ENCODE measurements at regions not wholly inside any gene's neighbourhood (a gene's known extent, or its start where the extent isn't known, plus 50 kb on each side); places are given as distances from the start of the nearest gene placed in this dataset.
"Not testable (repeated sequence)": the region's sequence is repeated elsewhere in the genome, so short reads cannot be mapped to it uniquely, and the experiment has no call there.

DNA sequence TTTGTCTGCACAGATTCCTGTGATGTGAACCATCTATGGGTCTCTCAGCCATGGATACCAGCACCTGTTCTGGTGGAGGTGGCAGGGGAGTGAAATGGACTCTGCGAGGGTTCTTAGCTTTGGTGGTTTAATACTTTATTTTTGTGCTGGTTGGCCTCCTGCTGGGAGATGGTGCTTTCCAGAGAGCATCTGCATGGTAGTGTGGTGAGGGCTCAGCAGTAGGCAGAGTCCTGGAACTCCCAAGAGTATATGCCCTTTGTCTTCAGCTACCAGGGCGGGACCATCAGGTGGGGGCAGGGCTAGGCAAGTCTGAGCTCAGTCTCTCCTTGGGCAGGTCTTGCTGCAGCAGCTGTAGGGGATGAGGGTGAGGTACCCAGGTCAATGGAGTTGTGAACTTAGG, 97.5 kb upstream of the TRIM2 start:
- DNase-seq (ENCODE audit: low spot score): not testable (repeated sequence)

DNA sequence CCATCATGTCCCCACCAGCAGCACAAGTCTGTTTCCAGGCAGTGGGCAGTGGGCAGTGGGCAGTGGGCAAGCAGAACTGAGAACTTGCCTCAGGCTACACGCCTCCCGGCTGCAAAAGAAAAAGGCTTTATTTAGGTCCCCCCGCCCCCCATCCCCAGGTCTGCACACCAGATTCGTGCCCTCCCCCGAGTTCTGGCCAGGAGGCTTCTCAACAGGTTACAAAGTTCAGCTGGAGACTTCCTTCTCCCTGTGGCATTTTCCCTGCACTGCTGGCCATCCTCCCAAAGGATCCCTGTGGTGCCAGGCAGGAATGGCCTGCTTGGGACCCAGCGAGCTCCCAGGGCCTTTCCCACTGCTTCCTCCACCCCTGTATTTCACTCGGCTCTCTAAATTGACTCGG, 97.0 kb upstream of the TRIM2 start:
- no peak for DNase-seq (ENCODE audit: low spot score)

- no peak for DNase-seq (ENCODE audit: low spot score)
Observed at GRCh38 chr4:153109296-153109849, 94.9 kb upstream of the TRIM2 start.

GRCh38 chr4:153110739-153111138, 93.5 kb upstream of the TRIM2 start:
- no peak for DNase-seq (ENCODE audit: low spot score)

DNA sequence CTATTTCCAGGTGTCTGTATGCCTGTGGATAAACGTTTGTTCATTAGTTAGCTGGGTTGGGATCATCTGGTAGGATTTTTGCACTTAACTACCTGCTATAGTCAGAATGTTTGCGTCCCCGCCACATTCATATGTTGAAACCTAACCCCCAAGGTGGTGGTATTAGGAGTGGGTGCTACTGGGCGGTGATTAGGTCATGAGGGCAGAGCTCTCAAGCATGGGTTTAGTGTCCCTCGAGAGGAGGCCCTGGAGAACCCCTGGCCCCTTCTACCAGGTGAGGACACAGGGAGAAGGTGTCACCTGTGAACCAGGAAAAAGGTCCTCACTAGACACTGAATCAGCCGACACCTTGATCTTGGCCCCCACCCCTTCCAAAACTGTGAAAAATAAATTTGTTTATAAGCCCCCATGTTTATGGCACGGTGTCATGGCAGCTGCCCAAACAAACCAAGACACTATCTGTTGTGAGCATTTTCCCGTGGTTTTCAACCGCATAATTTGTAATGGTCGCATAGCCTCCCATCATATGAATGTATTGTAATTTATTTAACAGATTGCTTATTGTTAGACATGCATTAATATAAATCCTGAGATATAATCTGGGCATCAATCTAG, 92.7 kb upstream of the TRIM2 start:
- DNase-seq (ENCODE audit: low spot score): no peak

DNA sequence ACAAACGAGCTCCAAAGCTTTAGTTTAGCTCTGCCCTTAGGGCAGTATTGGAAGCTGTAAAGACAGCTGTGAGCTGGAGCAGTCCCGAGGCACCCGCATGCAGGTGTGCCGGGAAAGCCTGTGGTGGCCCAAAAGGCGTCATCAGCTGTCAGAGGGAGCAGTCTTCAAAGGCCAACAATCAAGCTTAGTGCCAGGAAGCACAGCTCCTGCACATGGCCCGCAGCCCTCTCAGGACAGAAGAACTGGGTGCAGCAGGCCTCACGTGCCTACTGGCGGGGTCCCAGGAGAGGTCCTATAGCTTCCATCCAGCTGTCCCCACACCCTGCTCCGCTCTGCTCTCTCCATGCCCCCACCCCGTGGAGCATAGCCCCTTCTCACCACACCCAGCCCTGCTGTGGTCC, 92.2 kb upstream of the TRIM2 start:
- no peak for DNase-seq (ENCODE audit: low spot score)

DNA sequence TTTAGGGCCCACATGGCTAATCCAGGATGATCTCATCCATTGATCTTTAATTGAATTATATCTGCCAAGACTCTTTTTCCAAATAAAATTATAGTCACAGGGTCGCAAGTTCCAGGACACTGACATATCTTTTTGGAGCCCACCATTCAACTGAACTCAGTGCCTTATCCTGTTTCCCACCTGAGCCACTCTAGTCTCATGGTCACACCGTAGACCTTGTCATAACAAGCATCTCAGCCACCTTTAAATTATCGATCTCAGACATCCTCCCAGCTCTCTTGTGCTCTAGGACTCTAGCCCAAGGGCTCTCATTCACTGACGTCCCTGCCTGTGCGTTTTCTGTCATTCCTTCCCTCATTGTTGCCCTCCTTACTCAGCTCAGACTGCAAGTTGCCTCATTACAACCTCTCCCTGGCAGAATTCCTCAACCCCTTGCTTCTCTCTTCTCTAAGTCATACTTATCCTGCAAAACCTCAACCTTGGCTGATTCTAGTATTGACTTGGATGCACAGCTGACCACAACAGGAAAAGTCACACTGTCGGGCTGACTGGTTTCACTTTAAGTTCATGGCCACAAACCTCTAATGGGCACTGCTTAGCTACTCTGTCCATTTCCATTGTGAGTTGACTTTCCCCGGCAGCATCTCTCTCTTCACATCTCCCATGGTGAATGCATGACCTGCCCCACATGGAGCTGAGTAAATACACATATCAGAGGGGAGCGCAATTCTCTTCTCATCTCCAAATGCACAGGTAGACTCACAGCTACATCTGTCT, 91.0 kb upstream of the TRIM2 start:
- no peak for DNase-seq (ENCODE audit: low spot score)

- DNase-seq (ENCODE audit: low spot score): no peak
Observed at GRCh38 chr4:153113838-153114105, 90.5 kb upstream of the TRIM2 start.

DNA sequence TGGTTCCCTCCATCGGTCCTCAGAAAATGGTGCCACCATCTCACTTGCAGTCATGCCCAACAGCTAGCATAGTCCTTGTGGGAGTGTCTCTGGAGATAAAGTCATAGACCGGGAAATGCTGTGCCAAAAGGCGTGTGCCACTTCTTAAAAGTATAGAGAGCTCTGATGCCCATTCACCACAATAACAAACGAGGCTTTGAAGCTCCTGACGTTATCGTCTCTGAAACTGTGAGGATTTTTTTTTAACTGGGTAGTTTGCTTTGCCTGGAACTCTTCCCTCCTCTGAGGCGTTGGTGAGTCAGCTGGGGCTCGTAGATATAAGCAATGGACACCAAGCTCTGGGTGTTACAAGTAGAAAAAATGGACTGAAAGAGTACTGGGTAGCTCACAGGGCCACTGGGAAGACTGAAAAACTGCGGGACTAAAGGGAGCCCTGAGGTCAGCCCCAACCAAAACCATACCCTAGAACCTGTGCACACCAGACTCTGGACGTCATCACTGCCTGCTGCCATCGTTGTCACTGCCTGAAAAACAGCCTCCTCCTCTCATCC, 89.4 kb upstream of the TRIM2 start:
- no peak for DNase-seq (ENCODE audit: low spot score)

DNA sequence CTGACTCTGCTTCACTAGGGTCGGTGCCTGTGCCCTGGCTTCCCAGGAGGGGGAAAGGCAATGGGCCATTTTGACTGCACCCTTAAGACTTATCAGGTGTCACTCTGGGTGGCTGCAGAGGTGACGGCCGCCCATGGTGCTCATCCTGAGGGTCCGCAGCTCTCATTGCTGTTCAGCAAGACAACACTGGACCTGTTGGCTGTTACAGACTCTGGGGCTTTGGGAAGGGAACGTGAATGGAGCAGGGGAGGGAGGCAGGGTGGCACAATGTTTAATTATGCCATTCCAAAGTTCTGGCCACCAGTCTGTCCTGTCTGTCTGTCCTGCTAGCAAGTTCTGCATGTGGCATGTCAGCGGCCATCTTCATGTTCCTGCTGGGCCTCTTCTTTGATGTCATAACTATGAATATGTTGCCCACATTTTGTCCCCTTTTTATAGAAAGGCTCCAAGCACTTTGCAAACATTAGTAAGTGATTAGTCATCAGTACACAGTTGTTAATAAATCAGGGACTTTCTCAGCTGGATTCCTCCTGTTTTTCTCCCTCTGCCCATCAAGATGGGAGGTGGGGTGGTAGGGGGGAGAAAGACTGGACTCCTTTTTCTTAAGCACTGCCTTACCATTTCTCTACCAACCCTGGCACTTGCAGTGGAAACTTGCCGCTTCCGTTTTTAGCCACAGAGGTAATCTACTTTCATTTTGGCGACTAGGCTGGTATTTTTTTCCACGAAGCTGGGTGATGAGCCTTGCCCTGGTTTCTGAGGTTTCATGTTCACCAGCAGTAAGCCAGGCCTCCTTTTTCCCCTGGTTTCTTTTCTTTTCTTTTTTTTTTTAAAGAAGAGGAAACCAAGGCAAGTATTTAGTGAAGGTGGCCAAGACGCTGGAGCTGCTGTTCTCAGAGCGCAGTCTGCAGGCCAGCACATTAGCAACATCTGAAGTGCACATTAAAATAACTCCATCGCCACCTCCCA, 88.6 kb upstream of the TRIM2 start:
- DNase-seq (ENCODE audit: low spot score): peak; percentile 55

DNA sequence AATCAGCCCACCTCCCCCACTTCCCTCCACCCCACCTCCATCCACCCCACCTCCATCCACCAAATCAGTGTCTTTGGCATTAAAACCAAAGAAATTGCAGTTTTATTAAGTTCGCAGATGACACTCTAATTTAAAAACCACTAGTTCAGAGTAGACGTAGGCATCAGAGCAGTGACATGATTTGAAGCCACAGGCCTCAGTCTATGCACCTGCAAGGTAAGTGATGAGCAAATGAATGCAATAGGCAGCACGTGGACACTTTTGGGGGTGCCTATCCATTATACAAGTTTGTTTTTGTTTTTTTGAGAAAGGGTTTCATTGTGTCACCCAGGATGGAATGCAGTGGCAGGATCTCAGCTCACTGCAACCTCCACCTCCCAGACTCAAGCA, 88.0 kb upstream of the TRIM2 start:
- peak; percentile 28 for DNase-seq (ENCODE audit: low spot score)

GRCh38 chr4:153116801-153117200, 87.4 kb upstream of the TRIM2 start:
- no peak for DNase-seq (ENCODE audit: low spot score)

GRCh38 chr4:153117554-153117953, 86.7 kb upstream of the TRIM2 start:
- no peak for DNase-seq (ENCODE audit: low spot score)

DNA sequence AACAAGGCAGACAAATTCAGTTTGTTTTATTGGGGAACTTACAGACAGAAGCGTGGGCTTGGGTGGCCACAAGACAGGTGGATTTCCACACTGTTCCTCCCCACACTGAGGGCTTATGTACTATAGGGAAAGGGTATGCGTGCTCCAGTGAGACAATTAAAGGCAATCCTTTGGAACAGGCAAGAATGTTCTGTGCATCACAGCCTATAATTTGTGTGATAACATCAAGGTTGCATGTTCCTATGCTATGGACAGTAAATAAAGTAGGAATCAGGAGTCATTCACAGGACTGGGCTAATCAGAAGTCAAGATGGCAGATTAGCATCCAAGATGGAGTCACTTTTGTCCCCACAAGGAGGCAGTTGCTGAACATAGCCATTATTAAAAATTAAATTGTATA, 84.6 kb upstream of the TRIM2 start:
- DNase-seq (ENCODE audit: low spot score): peak; percentile 25

GRCh38 chr4:153120235-153120634, 84.0 kb upstream of the TRIM2 start:
- no peak for DNase-seq (ENCODE audit: low spot score)

- DNase-seq (ENCODE audit: low spot score): no peak
Observed at GRCh38 chr4:153122855-153123254, 81.4 kb upstream of the TRIM2 start.

- no peak for DNase-seq (ENCODE audit: low spot score)
Observed at GRCh38 chr4:153126137-153126536, 78.1 kb upstream of the TRIM2 start.

- peak; percentile 84 for DNase-seq (ENCODE audit: low spot score)
Observed at GRCh38 chr4:153127760-153128494, 76.3 kb upstream of the TRIM2 start.

GRCh38 chr4:153131596-153131995, 72.6 kb upstream of the TRIM2 start:
- no peak for DNase-seq (ENCODE audit: low spot score)

DNA sequence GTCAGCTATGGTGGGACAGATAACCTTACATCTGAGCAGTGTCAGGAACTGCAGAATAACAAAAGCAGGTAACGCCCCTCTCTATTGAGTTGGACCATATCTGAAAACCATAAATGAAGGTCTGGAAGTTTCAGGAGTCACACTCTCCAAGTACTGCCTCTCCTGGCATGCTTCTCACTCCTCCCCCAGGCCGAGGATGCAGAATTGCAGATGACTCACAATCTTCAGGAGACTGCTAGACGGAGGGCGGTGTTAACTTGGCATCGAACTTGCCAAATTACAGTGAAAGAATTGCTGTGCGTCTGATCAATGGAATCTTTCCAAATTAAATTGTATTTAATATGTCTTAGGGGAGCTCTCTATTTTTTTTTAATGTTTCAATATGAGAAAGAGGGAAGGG, 67.1 kb upstream of the TRIM2 start:
- DNase-seq (ENCODE audit: low spot score): no peak
